HUES64 (cell line): ENCODE measurements at regions not wholly inside any gene's neighbourhood (a gene's known extent, or its start where the extent isn't known, plus 50 kb on each side); places are given as distances from the start of the nearest gene placed in this dataset.
"Not testable (repeated sequence)": the region's sequence is repeated elsewhere in the genome, so short reads cannot be mapped to it uniquely, and the experiment has no call there.

Experiments used
- H3K27ac ChIP-seq: 2 replicates; pipeline ENCODE4 v1.7.0; 2013; ENCODE audit warnings: low read depth, low read length, inconsistent platforms
- H3K27me3 ChIP-seq: 2 replicates; pipeline ENCODE4 v1.6.1; 2013; ENCODE audit warnings: mild to moderate bottlenecking, low read length; ENCODE audit not compliant: insufficient read depth
- H3K36me3 ChIP-seq: 2 replicates; pipeline ENCODE4 v1.6.1; 2013; ENCODE audit warnings: mild to moderate bottlenecking, low read length; ENCODE audit not compliant: insufficient read depth
- H3K4me1 ChIP-seq: 2 replicates; pipeline ENCODE4 v1.6.1; 2013; ENCODE audit warnings: mild to moderate bottlenecking, low read length, moderate library complexity; ENCODE audit not compliant: insufficient read depth
- H3K4me3 ChIP-seq: 2 replicates; pipeline ENCODE4 v1.5.1; 2013; ENCODE audit warnings: mild to moderate bottlenecking, low read length, moderate library complexity
- H3K9ac ChIP-seq: 2 replicates; pipeline ENCODE4 v1.6.1; 2013; ENCODE audit warnings: mild to moderate bottlenecking, low read depth, low read length
- H3K9me3 ChIP-seq: 2 replicates; pipeline ENCODE4 v1.6.1; 2013; ENCODE audit warnings: low read depth, low read length; ENCODE audit not compliant: insufficient read depth
- WGBS: fragments of 150-250, 120-280 bp; methylation state at CpG from one replicate; pipeline ENCODE4 v1.1.7; 2013; ENCODE audit warnings: missing lambda C conversion rate; 5-methylcytosine and 5-hydroxymethylcytosine counted together

- 92% methylated on average over 4 of the region's 5 CpGs for WGBS
- Histone ChIP-seq H3K27me3 (no peaks in the 10 kb centered on the region), H3K9me3 (no peaks in the 10 kb centered on the region), H3K4me3 (no peak overlapping the region), H3K27ac (no peak overlapping the region), H3K36me3 (no peaks in the 10 kb centered on the region), H3K4me1 (no peaks in the 10 kb centered on the region), H3K9ac (no peak overlapping the region)
Measured at GRCh38 chr9:107577140-107577776, 87.7 kb upstream of the KLF4 start.

GRCh38 chr9:107571148-107571547 lies 81.6 kb upstream of the KLF4 start:
- Histone ChIP-seq H3K36me3 (no peaks in the 10 kb centered on the region), H3K4me3 (no peak overlapping the region), H3K27ac (no peak overlapping the region), H3K9ac (no peak overlapping the region), H3K4me1 (no peaks in the 10 kb centered on the region), H3K9me3 (no peaks in the 10 kb centered on the region), H3K27me3 (no peaks in the 10 kb centered on the region)
- 88% methylated on average over 1 of the region's 1 CpG for WGBS

- Histone ChIP-seq H3K27me3 (no peaks in the 10 kb centered on the region), H3K4me3 (no peak overlapping the region), H3K27ac (no peak overlapping the region), H3K9ac (no peak overlapping the region), H3K4me1 (no peaks in the 10 kb centered on the region), H3K36me3 (no peaks in the 10 kb centered on the region), H3K9me3 (no peaks in the 10 kb centered on the region)
- 94% methylated on average over 4 of the region's 4 CpGs for WGBS
Measured at GRCh38 chr9:107569174-107569573, 79.6 kb upstream of the KLF4 start.

DNA sequence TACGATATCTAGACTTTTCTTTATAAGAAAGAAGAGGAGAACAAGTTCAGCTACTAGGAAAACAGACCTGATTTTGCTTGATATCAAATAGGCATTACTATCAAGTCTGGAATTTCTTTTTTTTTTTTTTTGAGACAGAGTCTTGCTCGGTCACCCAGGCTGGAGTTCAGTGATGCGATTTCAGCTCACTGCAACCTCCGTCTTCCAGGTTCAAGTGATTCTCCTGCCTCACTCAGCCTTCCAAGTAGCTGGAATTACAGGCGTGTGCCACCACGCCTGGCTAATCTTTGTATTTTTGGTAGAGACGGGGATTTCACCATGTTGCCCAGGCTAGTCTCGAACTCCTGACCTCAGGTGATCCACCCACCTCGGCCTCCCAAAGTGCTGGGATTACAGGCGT lies 78.8 kb upstream of the KLF4 start:
- 95% methylated on average over 9 of the region's 10 CpGs for WGBS
- H3K4me3 ChIP-seq, H3K27ac ChIP-seq, H3K9me3 ChIP-seq, H3K9ac ChIP-seq, H3K36me3 ChIP-seq, H3K4me1 ChIP-seq, H3K27me3 ChIP-seq: not testable (repeated sequence)

DNA sequence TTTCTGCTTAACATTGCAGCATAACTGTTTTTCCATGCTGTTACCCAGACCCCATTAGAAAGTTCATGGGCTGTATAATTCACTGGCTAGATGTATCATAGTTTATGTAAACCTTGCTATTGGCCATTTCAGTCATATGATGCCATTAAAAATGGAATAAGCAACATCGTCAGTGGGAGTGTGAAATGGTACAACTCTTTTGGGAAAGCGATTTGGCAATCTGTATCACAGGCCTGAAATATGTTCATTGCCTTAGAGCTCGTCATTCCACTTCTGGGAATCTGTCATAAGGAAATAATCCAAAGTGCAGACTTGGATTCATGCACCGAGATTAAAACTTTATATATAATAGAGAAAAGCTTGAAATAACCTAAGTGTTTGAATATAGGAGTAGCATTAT lies 77.9 kb upstream of the KLF4 start:
- H3K9ac ChIP-seq: no peak overlapping the region
- H3K4me3 ChIP-seq: no peak overlapping the region
- H3K36me3 ChIP-seq: no peaks in the 10 kb centered on the region
- H3K4me1 ChIP-seq: no peaks in the 10 kb centered on the region
- 92% methylated on average over 3 of the region's 4 CpGs for WGBS
- no peaks in the 10 kb centered on the region for H3K9me3 ChIP-seq
- H3K27ac ChIP-seq: no peak overlapping the region
- H3K27me3 ChIP-seq: no peaks in the 10 kb centered on the region

DNA sequence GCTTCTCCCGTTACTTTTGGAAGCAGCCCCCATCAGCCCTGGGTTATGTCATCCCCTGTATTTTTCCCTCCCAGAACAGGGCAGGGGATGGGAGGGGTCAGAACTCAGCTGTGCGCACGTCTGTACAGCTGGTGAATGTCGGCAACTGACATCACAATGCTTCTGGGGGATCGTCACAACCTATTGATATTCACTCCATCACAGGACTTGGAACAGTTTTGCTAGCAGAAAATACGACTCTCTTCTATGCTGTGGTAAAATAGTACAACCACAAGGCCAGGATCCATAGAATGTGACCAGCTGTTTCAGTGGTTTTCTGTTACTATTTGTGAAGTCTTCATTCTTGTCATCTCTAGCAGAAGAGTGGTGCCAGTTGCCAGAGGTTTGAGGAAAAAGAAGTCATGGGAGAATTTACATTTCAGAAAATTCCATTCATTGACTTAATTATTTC lies 77.1 kb upstream of the KLF4 start:
- WGBS: 92% methylated on average over 6 of the region's 6 CpGs
- H3K27ac ChIP-seq: no peak overlapping the region
- no peaks in the 10 kb centered on the region for H3K4me1 ChIP-seq
- H3K4me3 ChIP-seq: no peak overlapping the region
- no peaks in the 10 kb centered on the region for H3K36me3 ChIP-seq
- no peaks in the 10 kb centered on the region for H3K9me3 ChIP-seq
- no peaks in the 10 kb centered on the region for H3K27me3 ChIP-seq
- H3K9ac ChIP-seq: no peak overlapping the region

GRCh38 chr9:107562798-107563197 lies 73.2 kb upstream of the KLF4 start:
- WGBS: 88% methylated on average over 4 of the region's 4 CpGs

GRCh38 chr9:107559494-107560086 lies 70.0 kb upstream of the KLF4 start:
- no peaks in the 10 kb centered on the region for H3K36me3 ChIP-seq
- H3K9me3 ChIP-seq: no peaks in the 10 kb centered on the region
- no peaks in the 10 kb centered on the region for H3K27me3 ChIP-seq
- H3K9ac ChIP-seq: no peak overlapping the region
- WGBS: 88% methylated on average over 9 of the region's 9 CpGs
- no peak overlapping the region for H3K4me3 ChIP-seq
- no peaks in the 10 kb centered on the region for H3K4me1 ChIP-seq
- H3K27ac ChIP-seq: no peak overlapping the region

More at GRCh38 chr9:107562798-107563197, 73.2 kb upstream of the KLF4 start:
- Histone ChIP-seq H3K4me1 (no peaks in the 10 kb centered on the region), H3K9ac (no peak overlapping the region), H3K4me3 (no peak overlapping the region), H3K27me3 (no peaks in the 10 kb centered on the region), H3K9me3 (no peaks in the 10 kb centered on the region), H3K36me3 (no peaks in the 10 kb centered on the region), H3K27ac (no peak overlapping the region)

GRCh38 chr9:107557236-107557990 lies 67.8 kb upstream of the KLF4 start:
- no peaks in the 10 kb centered on the region for H3K27me3 ChIP-seq
- 83% methylated on average over 5 of the region's 5 CpGs for WGBS
- no peak overlapping the region for H3K4me3 ChIP-seq
- no peaks in the 10 kb centered on the region for H3K9me3 ChIP-seq
- H3K27ac ChIP-seq: no peak overlapping the region
- no peaks in the 10 kb centered on the region for H3K36me3 ChIP-seq
- H3K9ac ChIP-seq: no peak overlapping the region
- H3K4me1 ChIP-seq: no peaks in the 10 kb centered on the region

DNA sequence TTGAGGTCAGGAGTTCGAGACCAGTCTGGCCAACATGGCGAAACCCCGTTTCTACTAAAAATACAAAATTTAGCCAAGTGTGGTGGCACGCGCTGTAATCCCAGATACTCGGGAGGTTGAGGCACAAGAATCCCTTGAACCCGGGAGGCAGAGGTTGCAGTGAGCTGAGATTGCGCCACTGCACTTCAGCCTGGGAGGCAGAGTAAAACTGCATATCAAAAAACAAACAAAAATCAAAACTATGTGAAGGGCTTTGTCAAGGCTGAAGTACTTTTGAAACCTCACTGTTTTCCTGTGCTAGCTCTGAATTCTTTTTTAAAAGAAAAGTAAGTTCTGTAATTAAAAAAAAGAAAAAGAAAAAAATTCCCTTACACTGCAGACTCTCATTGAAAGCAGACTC lies 65.1 kb upstream of the KLF4 start:
- WGBS: 93% methylated on average over 8 of the region's 8 CpGs
- H3K9ac ChIP-seq: no peak overlapping the region
- H3K27ac ChIP-seq: no peak overlapping the region

DNA sequence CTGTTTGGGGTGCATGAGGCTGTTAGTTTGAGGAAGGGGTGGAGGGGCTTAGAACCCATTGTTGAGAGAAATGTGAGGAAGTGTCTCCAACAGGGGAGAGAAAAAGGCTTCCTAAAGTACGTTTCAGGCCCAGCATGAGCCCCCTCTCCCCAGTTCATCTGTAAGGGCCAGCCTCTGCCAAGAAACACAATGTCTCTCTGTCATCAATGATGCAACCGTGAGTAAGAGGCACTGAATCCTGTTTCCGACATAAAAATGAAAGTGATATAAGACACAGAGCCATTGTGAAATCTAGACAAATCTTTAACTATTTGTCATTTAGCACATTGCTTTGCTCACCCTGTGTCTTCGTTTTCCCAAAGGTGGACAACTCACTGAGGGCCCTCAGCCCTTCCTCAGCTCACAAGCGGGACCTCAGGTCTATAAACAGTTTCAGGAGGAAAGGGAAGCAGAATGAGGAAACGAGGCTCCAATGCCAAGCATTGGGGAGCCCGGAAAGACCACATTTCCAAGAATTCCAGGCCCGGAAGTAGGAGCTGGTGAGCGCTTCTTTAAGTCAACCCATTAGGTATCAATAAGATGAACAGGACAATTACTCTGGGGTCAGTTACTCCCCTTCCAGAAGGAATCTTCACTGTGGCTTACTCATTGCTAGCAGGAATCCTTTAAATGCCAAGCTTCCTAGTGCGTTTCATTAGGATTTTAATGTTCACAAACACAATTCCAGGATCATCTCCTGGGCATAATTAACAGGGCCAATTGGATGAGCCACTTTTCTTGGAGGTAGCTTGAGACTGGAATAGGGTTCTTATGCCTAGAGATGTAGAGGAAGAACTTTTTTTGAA lies 59.0 kb upstream of the KLF4 start:
- no peaks in the 10 kb centered on the region for H3K36me3 ChIP-seq
- H3K9me3 ChIP-seq: no peaks in the 10 kb centered on the region
- no peak overlapping the region for H3K27ac ChIP-seq
- H3K4me1 ChIP-seq: peaks cover 9% of the 10 kb centered on the region
- no peak overlapping the region for H3K4me3 ChIP-seq
- 90% methylated on average over 10 of the region's 10 CpGs for WGBS
- H3K9ac ChIP-seq: no peak overlapping the region
- no peaks in the 10 kb centered on the region for H3K27me3 ChIP-seq

More for the DNA sequence above, 65.1 kb upstream of the KLF4 start:
- Histone ChIP-seq H3K4me1 (no peaks in the 10 kb centered on the region), H3K4me3 (no peak overlapping the region), H3K27me3 (no peaks in the 10 kb centered on the region), H3K36me3 (no peaks in the 10 kb centered on the region), H3K9me3 (no peaks in the 10 kb centered on the region)
